Muscle of leg (tissue), 3 donors: ENCODE measurements at regions not wholly inside any gene's neighbourhood (a gene's known extent, or its start where the extent isn't known, plus 50 kb on each side); places are given as distances from the start of the nearest gene placed in this dataset.
"Not testable (repeated sequence)": the region's sequence is repeated elsewhere in the genome, so short reads cannot be mapped to it uniquely, and the experiment has no call there.

Experiments used
- DNase-seq: peaks from one replicate; pipeline ENCODE4 v3.0.0; 2013
- H3K27ac ChIP-seq: one replicate; pipeline ENCODE4 v1.5.1; 2013; ENCODE audit warnings: mild to moderate bottlenecking, low read length, control low read depth
- H3K27me3 ChIP-seq: one replicate; pipeline ENCODE4 v1.6.1; 2013; ENCODE audit warnings: low read length; ENCODE audit not compliant: control insufficient read depth, insufficient read depth
- H3K36me3 ChIP-seq: one replicate; pipeline ENCODE4 v1.6.1; 2013; ENCODE audit warnings: low read length; ENCODE audit not compliant: control insufficient read depth, insufficient read depth
- H3K4me1 ChIP-seq: one replicate; pipeline ENCODE4 v1.6.1; 2013; ENCODE audit warnings: low read length; ENCODE audit not compliant: control insufficient read depth, insufficient read depth
- H3K4me3 ChIP-seq: one replicate; pipeline ENCODE4 v1.5.1; 2013; ENCODE audit warnings: low read length, control low read depth
- H3K9me3 ChIP-seq: replicated peaks from 2 replicates; pipeline ENCODE4 v1.6.1; 2013; ENCODE audit warnings: low read depth, low read length; ENCODE audit not compliant: control insufficient read depth
- WGBS: methylation state at CpG from one replicate; pipeline ENCODE4 v1.1.5; 2013; ENCODE audit warnings: missing lambda C conversion rate; ENCODE audit not compliant: insufficient coverage; 5-methylcytosine and 5-hydroxymethylcytosine counted together

DNA sequence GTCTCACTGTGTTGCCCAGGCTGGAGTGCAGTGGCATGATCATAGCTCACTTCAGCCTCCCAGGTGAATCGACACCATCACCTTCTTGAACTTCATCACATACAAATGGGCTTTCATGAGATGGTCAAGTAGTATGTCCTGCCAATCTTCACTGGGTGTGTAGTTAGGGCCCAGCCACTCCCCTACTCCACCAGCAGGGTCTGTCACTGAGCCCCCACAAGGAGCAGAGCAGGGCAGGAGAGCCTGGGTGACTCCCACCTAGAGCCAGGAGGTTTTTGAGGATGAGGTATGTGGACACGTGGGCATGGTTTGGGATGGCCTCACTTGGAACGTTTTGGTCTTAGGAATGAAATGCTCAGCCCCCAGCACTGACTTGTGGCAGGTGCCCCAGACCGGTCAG, 4037.7 kb upstream of the TPTE start:
- not testable (repeated sequence) for DNase-seq, H3K4me1 ChIP-seq, H3K4me3 ChIP-seq, H3K36me3 ChIP-seq, H3K27ac ChIP-seq, H3K27me3 ChIP-seq, H3K9me3 ChIP-seq
- no CpG with 5 or more reads among the region's 4 CpGs for WGBS

DNA sequence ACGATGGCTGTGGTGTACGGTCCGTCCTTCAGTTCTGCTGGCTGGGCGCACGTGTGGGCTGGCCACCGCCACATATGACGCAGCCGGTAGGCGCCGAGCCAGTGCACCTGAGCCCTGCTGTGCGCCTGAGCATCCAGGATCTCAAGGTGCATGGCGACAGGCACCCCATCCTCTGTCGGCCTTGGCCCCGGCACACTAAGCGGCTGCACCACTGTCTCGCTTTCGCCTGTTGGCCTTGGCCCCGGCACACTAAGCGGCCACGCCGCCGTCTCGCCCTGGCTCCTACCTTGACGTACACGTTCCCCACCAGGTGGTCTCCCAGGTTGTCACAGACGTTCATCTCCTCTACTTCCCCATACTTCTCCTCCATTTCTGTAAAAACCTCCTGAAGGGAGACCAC, 4034.6 kb upstream of the TPTE start:
- H3K27me3 ChIP-seq, H3K36me3 ChIP-seq, H3K4me1 ChIP-seq, H3K9me3 ChIP-seq, DNase-seq, H3K27ac ChIP-seq, H3K4me3 ChIP-seq: not testable (repeated sequence)
- WGBS: no CpG with 5 or more reads among the region's 26 CpGs

DNA sequence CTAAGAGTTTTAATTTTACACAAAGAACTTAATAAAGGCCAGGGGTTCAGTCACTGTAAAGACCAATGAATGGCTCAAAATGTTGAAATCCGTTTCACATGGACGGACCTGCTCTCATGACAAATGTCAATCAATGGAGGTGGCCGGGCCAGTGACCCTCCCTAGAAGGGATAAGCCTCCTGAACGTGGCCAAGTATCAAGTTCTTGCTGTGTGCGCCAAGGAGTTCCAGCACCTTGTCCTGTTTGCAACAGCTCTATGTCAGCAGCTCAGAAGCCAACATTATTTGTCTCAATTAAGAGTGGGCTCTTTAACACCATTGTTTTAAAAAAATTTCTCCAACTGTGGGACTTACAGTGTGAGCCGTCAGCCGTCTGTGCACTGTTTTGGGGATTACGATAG, 4028.7 kb upstream of the TPTE start:
- not testable (repeated sequence) for H3K4me3 ChIP-seq, H3K9me3 ChIP-seq, H3K4me1 ChIP-seq, H3K27me3 ChIP-seq, DNase-seq, H3K36me3 ChIP-seq, H3K27ac ChIP-seq
- no CpG with 5 or more reads among the region's 8 CpGs for WGBS

DNA sequence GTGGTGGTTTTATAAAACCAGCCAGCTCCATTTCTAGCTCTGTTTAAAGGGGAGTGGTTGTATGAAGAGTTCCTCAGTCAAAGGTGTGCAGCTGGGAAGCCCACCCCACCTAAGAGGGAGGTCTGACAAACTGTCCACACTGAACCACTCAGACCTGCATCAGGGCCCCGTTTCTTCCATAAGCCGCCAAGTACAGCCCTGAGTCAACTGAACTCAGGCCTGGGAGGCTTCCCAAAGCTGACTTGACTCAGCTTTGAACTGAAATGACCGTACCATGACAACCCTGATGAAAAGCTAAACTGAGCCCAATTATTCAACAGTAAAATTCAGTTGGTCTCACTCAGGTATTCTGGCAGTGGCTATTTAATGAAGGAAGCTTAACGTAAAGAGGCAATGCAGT, 4027.4 kb upstream of the TPTE start:
- not testable (repeated sequence) for H3K4me1 ChIP-seq, H3K36me3 ChIP-seq, H3K4me3 ChIP-seq, H3K9me3 ChIP-seq, DNase-seq, H3K27ac ChIP-seq, H3K27me3 ChIP-seq
- no CpG with 5 or more reads among the region's 4 CpGs for WGBS

DNA sequence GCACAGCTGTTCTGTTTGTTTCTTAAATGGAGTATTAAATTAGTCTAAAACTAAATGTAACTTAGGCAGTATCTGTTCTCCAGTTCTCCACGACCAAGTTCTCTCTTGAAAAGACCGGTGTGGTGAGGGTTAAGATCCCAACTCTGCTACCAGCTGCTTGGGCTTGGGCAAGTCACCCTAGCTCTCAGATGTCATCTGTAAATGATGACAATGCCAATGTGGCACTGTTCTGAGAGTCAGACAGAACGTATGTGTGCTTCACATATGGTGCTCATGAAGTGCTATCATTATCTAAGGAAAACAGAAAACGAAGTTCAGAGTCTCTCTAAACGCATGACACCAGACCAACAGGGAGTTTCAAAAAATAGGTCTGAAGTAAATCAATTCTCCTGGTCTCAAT, 4025.0 kb upstream of the TPTE start:
- not testable (repeated sequence) for H3K4me1 ChIP-seq, DNase-seq, H3K27ac ChIP-seq, H3K9me3 ChIP-seq, H3K27me3 ChIP-seq, H3K4me3 ChIP-seq, H3K36me3 ChIP-seq
- WGBS: no CpG with 5 or more reads among the region's 5 CpGs

DNA sequence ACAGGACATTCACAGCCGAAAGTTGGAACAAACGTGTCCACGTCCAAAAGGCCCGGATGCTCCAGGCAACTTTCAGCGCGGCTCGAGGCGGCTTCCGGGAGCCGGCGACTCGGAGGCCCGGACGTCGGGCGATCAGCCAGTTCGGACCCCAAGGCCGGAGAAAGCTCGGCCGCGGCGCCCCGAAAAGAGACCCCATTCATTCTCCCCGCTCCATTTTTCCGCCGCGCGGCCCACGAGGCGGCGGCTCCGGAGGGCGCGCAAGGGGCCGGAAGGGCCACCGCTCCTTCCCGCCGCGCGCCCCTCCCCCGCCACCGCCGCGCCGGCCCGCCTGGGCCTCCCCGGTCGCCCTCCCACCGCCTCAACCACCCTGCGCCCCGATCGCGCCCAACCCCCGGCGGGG, 4022.7 kb upstream of the TPTE start:
- H3K27ac ChIP-seq, H3K36me3 ChIP-seq, H3K9me3 ChIP-seq, H3K4me1 ChIP-seq, H3K27me3 ChIP-seq: not testable (repeated sequence)
- peak overlapping the region; percentile 49 for H3K4me3 ChIP-seq
- no CpG with 5 or more reads among the region's 55 CpGs for WGBS
- peak; percentile 9 for DNase-seq

DNA sequence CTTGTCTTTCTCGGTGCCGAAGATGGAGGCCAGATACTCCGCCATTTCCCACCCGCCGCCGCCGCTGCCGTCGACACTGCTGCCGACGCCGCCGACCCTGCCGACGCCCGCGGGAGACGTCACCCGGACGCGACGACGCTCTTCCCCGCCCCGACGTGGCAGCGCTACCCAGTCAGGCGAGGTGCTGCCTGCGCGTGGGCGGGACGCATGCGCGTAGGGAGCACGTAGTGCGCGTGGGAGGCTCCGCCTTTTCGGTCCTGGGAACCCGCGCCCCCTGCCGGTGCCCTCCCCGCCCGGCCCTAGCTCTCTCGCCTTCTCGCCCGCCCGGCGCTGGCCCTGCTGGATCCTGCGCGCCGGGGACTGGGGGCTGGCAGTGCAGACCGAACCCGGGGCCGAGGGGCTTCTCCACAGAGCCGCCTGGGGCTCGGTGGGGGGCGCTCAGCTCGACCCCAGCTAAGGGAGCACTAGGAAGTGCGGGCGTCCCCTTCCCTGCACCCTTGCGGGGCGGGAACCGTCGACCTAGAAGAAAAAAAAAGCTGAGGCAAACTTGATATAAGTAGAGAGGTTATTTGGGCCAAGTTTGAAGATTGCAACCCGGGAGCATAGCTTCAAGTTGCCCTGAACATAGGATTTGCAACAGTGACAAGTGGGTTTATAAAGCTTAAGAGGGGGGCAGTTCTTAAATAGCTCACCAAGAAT, 4022.1 kb upstream of the TPTE start:
- not testable (repeated sequence) for H3K36me3 ChIP-seq, H3K27me3 ChIP-seq, H3K27ac ChIP-seq, H3K4me1 ChIP-seq, H3K9me3 ChIP-seq, H3K4me3 ChIP-seq, DNase-seq
- no CpG with 5 or more reads among the region's 66 CpGs for WGBS

DNA sequence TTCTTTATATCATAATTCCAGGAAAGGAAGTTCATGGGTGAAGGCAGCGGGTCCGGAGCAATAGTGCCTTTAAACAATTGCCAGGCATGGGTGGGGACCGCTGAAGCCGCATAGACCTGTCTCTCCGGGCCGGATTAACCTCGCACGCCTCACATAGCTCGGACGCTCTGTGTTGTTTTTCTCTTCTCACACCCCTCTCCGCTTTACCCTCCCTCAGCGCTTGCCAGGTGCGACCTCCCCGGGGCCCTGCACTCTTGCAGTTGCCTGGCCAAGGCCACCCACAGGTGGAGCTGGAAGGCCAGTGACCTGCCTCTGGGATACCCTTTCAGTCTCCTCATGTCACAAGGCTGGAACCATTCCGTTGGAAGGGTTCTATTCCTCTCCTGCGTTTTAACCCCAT, 4021.5 kb upstream of the TPTE start:
- not testable (repeated sequence) for H3K9me3 ChIP-seq, H3K27me3 ChIP-seq, H3K4me1 ChIP-seq, H3K36me3 ChIP-seq, H3K27ac ChIP-seq, H3K4me3 ChIP-seq, DNase-seq
- WGBS: no CpG with 5 or more reads among the region's 16 CpGs

DNA sequence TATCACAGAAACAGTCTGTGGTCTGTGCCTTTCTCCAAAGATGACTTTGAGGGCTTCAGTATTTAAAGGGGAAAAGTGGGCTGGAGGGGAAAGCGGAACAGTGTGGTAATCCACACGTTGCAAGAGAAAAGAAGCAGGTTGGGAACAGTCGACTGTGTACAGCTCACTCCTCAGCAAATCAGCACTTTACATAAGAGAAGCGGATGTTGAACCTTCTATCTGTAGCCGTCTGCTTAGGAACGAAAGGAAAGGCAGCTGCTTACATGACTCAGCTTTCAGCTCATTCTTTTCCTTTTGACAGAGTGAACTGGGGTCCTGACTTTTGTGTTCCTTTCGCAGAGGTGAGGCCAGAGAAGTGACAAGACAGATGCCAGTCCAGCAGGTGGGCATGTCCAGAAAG, 4020.7 kb upstream of the TPTE start:
- not testable (repeated sequence) for H3K9me3 ChIP-seq, H3K4me3 ChIP-seq, H3K27ac ChIP-seq, H3K4me1 ChIP-seq, H3K36me3 ChIP-seq, H3K27me3 ChIP-seq, DNase-seq
- no CpG with 5 or more reads among the region's 7 CpGs for WGBS

DNA sequence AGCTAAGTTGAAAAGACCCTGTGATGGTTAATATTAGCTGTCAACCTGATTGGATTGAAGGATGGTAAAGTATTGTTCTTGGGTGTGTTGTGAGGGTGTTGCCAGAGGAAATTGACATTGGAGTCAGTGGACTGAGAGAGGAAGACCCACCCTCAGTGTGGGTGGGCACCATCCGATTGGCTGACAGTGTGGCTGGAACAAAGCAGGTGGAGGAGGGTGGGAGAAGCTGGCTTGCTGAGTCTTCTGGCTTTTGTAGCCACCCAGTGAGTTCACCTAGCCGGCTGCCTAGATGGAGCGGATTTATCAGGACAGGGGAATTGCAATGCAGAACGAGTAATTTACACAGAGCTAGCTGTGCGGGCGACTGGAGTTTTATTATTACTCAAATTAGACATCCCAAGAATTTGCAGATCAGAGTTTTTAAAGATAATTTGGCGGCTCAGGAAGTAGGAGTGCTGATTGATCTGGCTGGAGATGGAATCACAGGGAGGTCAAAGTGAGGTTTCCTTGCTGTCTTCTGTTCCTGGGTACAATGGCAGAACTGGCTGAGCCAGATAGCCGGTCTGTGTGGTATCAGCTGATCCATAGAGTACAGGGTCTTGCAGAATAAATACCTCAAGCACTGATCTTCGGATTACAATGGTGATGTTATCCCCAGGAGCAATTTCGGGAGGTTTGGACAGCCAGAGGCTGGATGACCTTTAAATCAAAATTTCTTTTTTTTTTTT, 4015.1 kb upstream of the TPTE start:
- no CpG with 5 or more reads among the region's 10 CpGs for WGBS
- not testable (repeated sequence) for H3K4me3 ChIP-seq, H3K4me1 ChIP-seq, DNase-seq, H3K27ac ChIP-seq, H3K36me3 ChIP-seq, H3K9me3 ChIP-seq, H3K27me3 ChIP-seq

DNA sequence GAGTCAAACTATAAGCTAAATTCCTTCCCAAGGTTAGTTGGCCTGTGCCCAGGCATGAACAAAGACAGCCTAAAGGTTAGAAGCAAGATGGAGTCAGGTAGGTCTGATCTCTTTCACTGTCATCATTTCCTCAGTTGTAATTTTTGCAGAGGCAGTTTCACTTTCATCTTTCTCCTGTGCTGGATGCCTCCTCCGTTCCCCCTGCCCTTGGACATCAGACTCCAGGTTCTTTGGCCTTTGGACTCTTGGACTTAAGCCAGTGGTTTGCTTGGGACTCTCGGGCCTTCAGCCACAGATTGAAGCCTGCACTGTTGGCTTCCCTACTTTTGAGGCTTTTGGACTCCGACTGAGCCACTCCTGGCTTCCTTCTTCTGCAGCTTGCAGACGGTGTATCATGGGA, 4013.8 kb upstream of the TPTE start:
- H3K4me1 ChIP-seq, H3K36me3 ChIP-seq, H3K9me3 ChIP-seq, H3K4me3 ChIP-seq, DNase-seq, H3K27me3 ChIP-seq, H3K27ac ChIP-seq: not testable (repeated sequence)
- no CpG with 5 or more reads among the region's 4 CpGs for WGBS
